IPS DF 4.7 (cell line): ENCODE measurements at regions not wholly inside any gene's neighbourhood (a gene's known extent, or its start where the extent isn't known, plus 50 kb on each side); places are given as distances from the start of the nearest gene placed in this dataset.
"Not testable (repeated sequence)": the region's sequence is repeated elsewhere in the genome, so short reads cannot be mapped to it uniquely, and the experiment has no call there.

ENCODE experiments used
- DNase-seq: peaks from one replicate; pipeline ENCODE4 v3.0.0-alpha.2; 2013; ENCODE audit warnings: low spot score; ENCODE audit errors: extremely low read depth

DNA sequence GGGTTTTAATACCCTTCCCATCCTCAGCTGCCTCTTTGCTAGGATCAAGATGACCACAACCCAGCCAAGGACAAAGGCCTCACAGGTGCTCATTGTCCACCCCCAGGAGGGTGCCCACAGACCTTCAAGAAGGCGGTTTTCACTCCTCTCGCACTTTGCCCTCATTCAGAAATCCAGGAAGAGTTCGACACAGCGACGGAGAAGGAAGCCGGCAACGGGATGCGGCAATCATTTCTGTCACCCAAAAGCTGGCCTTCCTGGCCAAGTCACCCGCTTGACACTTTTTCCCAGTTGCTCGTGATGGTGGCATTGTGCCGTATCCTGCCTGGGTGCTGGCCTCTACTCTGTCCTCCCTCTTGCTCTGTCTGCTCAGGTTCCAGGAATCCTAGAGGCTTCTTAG, 293.0 kb upstream of the ZNF337 start:
- DNase-seq = not testable (repeated sequence)

DNA sequence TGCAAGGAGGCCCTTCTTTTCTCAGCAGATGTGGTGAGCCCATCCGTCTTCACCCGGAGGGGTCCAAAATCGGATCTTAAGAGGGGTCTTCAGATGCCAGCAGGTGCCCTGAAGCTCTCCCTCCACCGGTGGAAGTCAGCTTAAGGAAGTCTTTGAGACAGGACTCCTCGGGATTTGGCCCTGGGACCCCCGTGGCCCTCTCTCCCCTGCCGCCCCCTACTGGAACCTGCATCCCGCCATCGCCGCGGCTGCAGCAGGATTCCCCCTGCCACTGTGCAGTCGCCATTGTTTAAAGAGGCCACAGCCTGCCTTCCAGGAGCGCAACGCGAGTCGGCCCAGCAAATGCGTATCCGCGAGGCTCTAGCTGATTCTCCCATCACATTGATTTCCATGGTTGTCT, 292.5 kb upstream of the ZNF337 start:
- DNase-seq = no peak

- DNase-seq = not testable (repeated sequence)
Observed at GRCh38 chr20:25987928-25988560, 291.4 kb upstream of the ZNF337 start.

DNA sequence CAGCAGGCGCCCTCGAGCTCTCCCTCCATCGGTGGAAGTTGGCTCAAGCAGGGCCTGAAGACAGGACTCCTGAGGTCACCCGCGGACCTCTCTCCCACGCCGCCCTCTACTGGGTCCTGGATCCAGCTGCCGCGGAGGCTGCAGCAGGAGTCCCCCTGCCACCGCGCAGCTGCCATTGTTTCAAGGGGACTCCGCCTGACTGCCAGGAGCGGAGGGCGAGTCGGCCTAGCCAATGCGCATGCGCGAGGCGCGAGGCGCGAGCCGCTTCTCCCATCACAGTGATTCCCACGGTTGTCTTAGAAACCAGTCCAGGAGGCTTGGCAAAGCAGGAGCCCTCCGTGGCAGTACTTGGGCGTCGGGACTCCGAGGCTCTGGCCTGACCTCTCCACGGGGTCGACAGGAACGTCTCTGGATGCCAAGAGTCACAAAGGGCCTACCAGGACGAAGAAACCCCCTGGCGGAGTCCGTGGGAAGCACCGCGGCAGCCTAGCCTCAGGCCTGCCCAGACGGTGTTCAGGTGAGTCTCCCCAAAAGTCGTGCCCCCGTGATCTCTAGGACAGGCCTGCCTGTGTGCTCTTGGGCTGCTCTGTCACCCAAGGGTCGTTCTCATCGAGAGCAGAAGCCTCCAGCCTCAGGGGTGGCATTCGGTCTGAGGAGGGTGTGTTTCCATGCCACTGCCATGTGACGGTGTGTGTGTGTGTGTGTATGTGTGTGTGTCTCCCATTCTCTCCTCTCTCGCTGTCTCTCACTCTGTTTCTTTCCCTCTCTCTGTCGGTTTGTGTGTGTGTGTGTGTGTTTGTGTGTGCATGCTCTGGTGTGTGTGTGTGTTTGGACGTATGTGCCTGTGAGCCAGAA, 290.6 kb upstream of the ZNF337 start:
- no peak for DNase-seq

- DNase-seq = no peak
Observed at GRCh38 chr20:25985597-25985996, 288.9 kb upstream of the ZNF337 start.

- DNase-seq = no peak
Observed at GRCh38 chr20:25984933-25985332, 288.3 kb upstream of the ZNF337 start.

DNA sequence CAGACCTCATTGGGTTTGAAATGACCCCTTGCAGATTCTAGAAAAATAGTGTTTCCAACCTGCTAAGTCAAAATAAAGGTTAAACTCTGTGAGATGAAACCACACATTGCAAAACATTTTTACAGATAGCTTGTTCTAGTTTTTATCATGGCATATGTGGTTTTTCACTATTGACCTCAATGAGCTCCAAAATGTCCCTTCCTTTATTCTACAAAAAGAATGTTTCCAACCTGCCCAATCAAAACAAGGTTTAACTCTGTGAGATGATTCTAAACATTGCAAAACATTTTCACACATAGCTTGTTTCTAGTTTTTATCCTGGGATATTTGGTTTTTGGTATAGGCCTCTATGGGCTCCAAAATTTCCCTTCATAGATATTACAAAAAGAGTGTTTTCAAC, 286.0 kb upstream of the ZNF337 start:
- not testable (repeated sequence) for DNase-seq

DNA sequence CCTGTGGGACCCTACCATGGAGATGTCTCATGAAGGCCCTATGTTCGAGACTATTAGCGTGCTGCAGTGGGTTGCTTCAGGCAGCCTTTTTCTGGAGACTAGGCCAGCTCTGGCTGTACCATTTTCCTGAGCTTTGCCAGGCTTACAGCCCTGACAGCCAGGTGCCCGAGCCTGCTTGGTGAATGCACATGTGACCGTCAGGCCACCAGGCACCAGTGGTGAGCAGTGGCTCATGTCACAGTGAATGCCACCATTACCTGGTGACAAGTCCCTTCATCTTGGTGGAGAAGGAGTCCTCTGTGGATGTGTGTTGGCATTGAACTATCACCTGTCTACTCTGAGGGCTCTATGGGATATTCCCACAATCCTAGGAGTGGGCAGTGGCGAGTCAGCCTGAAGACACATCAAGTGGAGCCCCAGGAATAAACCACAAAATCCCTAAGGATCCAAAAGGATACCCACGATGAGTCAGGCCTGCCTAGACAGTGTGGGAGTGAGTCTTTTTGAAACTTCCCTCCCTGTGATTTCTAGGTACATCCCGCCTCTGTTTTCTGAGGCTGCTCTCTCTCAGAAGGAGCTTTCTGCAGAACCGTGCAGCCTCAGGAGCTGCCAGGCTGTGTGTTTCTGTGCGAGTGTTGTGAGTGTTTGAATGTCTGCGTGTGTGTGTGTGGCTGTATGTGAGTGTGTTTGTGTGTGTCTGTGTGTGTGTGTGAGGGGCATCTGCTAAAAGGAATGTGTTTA, 282.0 kb upstream of the ZNF337 start:
- DNase-seq = not testable (repeated sequence)

DNA sequence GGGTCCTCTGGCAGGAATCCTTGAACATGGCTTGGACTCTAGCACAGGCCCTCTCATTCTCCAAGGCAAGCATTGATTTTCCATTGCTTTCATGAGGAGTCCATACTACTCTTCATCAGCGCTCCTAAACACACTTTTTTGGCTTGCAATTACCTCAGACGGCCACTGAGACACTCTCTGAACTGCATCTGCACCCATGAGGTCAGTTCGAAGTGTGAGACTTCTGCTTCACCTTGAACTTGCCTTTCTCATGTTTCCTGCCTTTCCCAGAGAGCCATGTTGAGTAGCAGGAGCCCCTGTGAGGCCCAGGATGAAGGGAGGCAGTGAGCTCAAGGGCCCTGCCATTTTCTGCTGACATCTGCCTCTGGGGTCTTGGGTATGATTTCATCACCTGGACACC, 279.2 kb upstream of the ZNF337 start:
- not testable (repeated sequence) for DNase-seq

GRCh38 chr20:25965203-25965602, 268.6 kb upstream of the ZNF337 start:
- not testable (repeated sequence) for DNase-seq

GRCh38 chr20:25953876-25954275, 257.2 kb upstream of the ZNF337 start:
- not testable (repeated sequence) for DNase-seq

DNA sequence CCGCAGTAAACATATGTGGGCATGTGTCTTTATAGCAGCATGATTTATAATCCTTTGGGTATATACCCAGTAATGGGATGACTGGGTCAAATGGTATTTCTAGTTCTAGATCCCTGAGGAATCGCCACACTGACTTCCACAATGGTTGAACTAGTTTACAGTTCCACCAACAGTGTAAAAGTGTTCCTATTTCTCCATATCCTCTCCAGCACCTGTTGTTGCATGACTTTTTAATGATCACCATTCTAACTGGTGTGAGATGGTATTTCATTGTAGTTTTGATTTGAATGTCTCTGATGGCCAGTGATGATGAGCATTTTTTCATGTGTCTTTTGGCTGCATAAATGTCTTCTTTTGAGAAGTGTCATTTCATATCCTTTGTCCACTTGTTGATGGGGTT, 238.6 kb upstream of the ZNF337 start:
- DNase-seq = not testable (repeated sequence)

DNA sequence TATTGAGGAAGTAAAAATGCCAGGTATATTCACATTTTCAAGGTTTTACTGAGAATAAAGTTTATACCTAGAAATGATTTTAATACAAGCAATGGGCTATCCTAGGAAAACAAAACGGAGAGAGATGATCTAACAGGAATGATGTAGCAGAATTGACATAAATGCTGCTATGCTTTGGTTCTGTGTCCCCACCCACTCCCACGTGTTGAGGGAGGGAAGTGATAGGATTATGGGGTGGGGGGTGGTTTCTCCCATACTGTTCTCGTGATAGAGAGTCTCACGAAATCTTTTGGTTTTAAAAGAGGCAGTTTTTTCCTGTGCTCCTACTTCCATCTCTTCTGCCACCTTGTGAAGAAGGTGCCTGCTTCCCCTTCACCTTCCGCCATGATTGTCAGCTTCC, 236.2 kb upstream of the ZNF337 start:
- DNase-seq = not testable (repeated sequence)

GRCh38 chr20:25932170-25932569, 235.5 kb upstream of the ZNF337 start:
- not testable (repeated sequence) for DNase-seq

DNA sequence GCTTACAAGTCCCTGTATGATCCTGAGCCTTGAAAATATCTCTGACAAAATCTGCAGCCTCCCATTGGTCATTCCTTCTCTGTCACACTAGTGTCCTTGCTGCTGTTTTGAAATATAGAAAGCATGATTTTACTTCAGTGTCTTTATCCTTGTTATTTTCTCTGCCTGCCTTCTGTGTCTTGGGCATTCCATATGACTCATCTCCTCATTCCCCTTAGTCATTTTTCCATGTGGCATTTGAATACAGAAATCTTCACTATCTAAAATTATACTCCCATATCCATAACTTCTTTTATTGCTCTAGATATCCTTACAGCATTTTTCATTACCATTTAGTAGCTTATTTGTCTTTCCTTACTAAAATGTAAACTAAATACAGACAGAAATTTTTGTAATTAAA, 205.7 kb upstream of the ZNF337 start:
- not testable (repeated sequence) for DNase-seq

- DNase-seq = not testable (repeated sequence)
Observed at GRCh38 chr20:25898663-25899062, 202.0 kb upstream of the ZNF337 start.

- DNase-seq = not testable (repeated sequence)
Observed at GRCh38 chr20:25879096-25879495, 182.4 kb upstream of the ZNF337 start.

- not testable (repeated sequence) for DNase-seq
Observed at GRCh38 chr20:25868650-25868979, 172.0 kb upstream of the ZNF337 start.

GRCh38 chr20:25867776-25868649, 171.4 kb upstream of the ZNF337 start:
- DNase-seq = no peak

GRCh38 chr20:25867015-25867775, 170.5 kb upstream of the ZNF337 start:
- not testable (repeated sequence) for DNase-seq
